Skeletal muscle tissue (tissue), 3 donors: ENCODE measurements at regions not wholly inside any gene's neighbourhood (a gene's known extent, or its start where the extent isn't known, plus 50 kb on each side); places are given as distances from the start of the nearest gene placed in this dataset.
"Not testable (repeated sequence)": the region's sequence is repeated elsewhere in the genome, so short reads cannot be mapped to it uniquely, and the experiment has no call there.

Experiments
- H3K27ac ChIP-seq: one replicate; pipeline ENCODE4 v1.7.0; 2013; ENCODE audit warnings: mild to moderate bottlenecking, low read depth, low read length, inconsistent platforms
- H3K27me3 ChIP-seq, 3 donors: one replicate each; pipeline ENCODE4 v1.7.0; 2013; ENCODE audit warnings: low read length in 3 of 3; ENCODE audit not compliant: control insufficient read depth in 3 of 3, insufficient read depth in 3 of 3
- H3K36me3 ChIP-seq, 3 donors: one replicate each; pipeline ENCODE4 v1.7.0; 2013; ENCODE audit warnings: low read length in 3 of 3; ENCODE audit not compliant: control insufficient read depth in 3 of 3, insufficient read depth in 3 of 3
- H3K4me1 ChIP-seq, 3 donors: one replicate each; pipeline ENCODE4 v1.7.0; 2013; ENCODE audit warnings: low read length in 3 of 3, mild to moderate bottlenecking in 3 of 3; ENCODE audit not compliant: control insufficient read depth in 3 of 3, insufficient read depth in 3 of 3
- H3K4me3 ChIP-seq, 3 donors: one replicate each; pipeline ENCODE4 v1.7.0; 2013; ENCODE audit warnings: low read length in 3 of 3
- H3K9ac ChIP-seq, 3 donors: one replicate each; pipeline ENCODE4 v1.7.0; 2013; ENCODE audit warnings: low read length in 3 of 3, mild to moderate bottlenecking in 3 of 3, moderate library complexity in 2 of 3, low read depth in 1 of 3
- H3K9me3 ChIP-seq, 3 donors: one replicate each; pipeline ENCODE4 v1.7.0; 2013; ENCODE audit warnings: low read length in 3 of 3; ENCODE audit not compliant: control insufficient read depth in 3 of 3
- donor health status: Osteomylitis.

DNA sequence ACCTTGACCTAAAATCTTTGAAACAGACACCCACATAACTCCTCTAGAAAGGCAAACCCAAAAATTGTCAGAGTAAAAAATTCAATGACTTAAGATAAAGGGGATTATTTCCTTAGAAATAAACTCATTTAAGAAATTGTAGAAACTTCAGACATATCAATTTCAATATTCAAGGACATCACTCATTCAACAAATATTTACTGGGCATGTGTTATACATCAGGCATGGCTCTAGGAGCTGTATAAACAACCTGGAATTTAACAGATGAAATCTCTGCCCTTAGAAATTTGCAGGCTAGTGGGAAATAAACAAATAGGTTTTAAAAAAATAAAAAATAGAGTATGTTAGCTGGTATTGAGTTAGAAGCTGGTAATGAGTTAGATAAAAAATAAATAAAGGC, 84.0 kb upstream of the LSM14A start:
- Histone ChIP-seq H3K4me1 (no peaks in the 10 kb centered on the region), H3K27me3 (peaks cover 0 to 14% (median 3%) of the 10 kb centered on the region in 3 donors), H3K9ac (no peak overlapping the region), H3K36me3 (no peaks in the 10 kb centered on the region), H3K27ac (no peak overlapping the region), H3K4me3 (no peak overlapping the region), H3K9me3 (no peaks in the 10 kb centered on the region)

DNA sequence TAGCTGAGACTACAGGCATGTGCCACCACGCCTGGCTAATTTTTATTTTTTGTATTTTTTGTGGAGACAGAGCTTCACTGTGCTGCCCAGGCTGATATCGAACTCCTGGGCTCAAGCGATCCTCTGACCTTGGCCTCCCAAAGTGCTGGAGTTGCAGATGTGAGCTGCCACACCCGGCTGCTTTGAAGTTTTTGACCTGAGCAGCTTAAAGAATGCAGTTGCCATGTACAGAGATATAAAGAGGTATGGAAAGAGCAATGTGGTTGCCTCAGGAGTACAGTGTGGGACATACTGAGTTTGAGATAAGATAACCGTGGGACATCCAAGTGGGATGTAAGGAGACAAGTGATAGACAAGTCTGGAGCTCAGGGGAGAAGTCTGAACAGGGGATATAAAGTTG, 82.7 kb upstream of the LSM14A start:
- H3K9me3 ChIP-seq, result no peaks in the 10 kb centered on the region
- H3K36me3 ChIP-seq, result no peaks in the 10 kb centered on the region
- H3K27ac ChIP-seq, result no peak overlapping the region
- peaks cover 0 to 14% (median 3%) of the 10 kb centered on the region in 3 donors for H3K27me3 ChIP-seq
- no peak overlapping the region for H3K4me3 ChIP-seq
- no peaks in the 10 kb centered on the region for H3K4me1 ChIP-seq
- no peak overlapping the region for H3K9ac ChIP-seq

DNA sequence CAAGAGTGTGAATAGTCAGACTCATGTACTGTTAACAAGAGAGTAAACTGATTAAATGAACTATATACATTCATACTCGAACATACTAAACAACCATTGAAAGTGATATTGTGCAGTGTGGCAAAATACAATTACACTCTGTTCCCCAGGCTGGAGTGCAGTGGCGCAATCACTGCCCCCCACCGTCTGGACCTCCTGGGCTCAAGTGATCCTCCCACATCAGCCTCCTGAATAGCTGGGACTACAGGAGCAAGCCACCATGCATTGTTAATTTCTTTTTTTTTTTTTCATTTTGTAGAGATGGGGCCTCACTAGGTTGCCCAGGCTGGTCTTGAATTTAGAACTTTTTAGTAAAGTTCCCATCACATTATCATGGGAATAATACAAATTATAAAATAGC, 77.3 kb upstream of the LSM14A start:
- no peak overlapping the region for H3K27ac ChIP-seq
- H3K9me3 ChIP-seq, result no peaks in the 10 kb centered on the region
- H3K36me3 ChIP-seq, result no peaks in the 10 kb centered on the region
- H3K4me1 ChIP-seq, result peaks cover 0 to 3% (median 0%) of the 10 kb centered on the region in 3 donors
- peaks cover 0 to 7% (median 2%) of the 10 kb centered on the region in 3 donors for H3K27me3 ChIP-seq
- no peak overlapping the region for H3K4me3 ChIP-seq
- no peak overlapping the region for H3K9ac ChIP-seq

DNA sequence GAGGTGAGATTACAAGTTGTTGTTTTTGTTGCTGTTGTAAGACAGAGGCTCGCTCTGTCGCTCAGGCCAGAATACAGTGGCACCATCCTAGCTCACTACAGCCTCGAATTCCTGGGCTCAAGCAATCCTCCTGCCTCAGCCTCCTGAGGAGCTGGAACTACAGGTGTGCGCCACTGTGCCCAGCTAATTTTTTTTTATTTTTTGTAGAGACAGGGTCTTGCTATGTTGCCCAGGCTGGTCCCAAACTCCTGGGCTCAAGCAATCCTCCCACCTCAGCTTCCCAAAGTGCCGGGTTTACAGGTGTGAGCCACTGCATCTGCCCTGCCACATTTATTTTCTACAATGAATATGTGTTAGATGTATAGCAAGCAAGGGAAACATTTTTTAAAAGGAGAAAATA, 76.9 kb upstream of the LSM14A start:
- H3K9ac ChIP-seq, H3K4me1 ChIP-seq, H3K27ac ChIP-seq, H3K9me3 ChIP-seq, H3K4me3 ChIP-seq, H3K27me3 ChIP-seq, H3K36me3 ChIP-seq: not testable (repeated sequence)

DNA sequence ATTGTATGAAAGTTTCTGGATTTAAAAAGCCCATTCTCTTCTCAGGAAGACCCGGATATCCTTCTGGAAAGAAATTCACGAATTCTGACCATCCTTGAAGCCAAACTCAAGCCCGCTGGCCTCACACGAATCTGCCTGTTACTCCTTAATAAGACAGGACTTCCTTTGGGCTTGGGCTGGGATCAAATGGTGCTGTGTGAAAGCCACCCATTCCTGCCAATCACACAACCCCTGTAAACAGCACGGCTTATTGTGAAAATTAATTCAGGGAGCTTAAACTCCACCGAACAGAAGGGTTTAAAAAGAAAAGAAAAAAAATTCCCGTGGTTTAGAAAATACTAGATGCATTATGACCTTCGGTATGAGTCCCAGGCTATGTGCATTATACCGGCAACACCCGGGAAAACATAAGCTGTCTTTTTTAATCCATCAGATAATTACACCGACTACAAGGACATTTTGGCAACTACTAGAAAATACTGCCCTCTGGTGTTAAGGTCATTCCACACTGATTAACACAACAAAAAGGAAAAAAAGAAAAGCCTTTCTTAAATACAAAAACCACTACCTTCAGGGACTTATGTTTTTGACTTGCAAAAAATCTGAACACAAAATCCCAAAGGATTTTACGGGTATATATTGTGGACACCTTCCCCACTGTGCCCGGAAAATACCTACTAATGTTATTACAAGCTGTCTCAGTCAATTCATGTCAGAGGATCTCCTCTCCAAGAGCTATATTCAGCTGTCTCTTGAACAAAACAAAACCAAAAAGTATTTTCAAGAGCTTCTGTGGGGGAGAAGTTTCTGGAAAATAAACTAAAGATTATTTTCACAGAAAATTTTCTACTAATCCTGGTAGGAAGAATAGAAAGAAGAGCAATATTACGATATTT, 76.0 kb upstream of the LSM14A start:
- Histone ChIP-seq H3K4me1 (peaks cover 0 to 3% (median 0%) of the 10 kb centered on the region in 3 donors), H3K4me3 (no peak overlapping the region), H3K36me3 (no peaks in the 10 kb centered on the region), H3K9ac (peak overlapping the region in 2 of 3 donors; percentile 16 to 47), H3K27ac (no peak overlapping the region), H3K27me3 (peaks cover 0 to 3% (median 2%) of the 10 kb centered on the region in 3 donors), H3K9me3 (no peaks in the 10 kb centered on the region)

DNA sequence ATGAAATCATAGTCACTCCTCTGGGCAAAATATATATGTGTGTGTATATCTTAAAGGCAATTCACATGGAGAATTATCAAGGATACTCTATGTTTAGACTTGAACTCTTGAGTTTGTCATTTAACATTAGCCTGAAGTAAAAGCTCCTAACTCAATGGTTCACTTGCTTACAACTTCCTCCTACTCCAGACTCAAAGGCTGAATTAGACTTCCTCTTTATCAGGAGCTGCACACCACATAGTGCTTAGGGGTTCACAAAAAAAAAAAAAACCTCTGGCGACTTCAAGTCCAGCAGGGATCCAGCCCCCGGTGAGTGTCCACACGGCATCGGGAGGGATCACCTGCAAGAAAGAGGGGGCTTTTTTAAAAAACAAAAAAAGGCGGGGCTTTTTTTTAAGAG, 68.2 kb upstream of the LSM14A start:
- Histone ChIP-seq H3K4me3 (no peak overlapping the region), H3K27ac (no peak overlapping the region), H3K27me3 (no peaks in the 10 kb centered on the region), H3K36me3 (no peaks in the 10 kb centered on the region), H3K4me1 (no peaks in the 10 kb centered on the region), H3K9ac (no peak overlapping the region), H3K9me3 (no peaks in the 10 kb centered on the region)

DNA sequence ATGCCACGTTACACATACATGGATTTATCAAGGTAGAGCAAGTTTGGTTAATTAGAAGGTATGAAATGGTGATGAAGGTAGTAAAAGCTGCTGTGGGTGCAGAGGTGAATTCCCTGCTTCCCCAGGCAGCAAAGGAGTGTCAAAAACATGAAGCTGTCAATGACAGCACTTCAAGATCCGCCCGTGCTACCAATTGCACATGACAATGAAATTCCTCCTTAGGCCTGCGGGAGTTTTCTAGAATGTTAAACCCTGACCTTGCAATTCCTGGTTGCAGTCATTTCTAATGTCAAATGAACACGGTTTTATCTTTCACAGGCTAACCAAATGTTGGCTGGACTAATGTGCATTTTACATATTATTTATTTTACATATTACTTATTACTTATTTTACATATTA, 67.7 kb upstream of the LSM14A start:
- H3K9me3 ChIP-seq, result no peaks in the 10 kb centered on the region
- H3K27ac ChIP-seq, result no peak overlapping the region
- H3K9ac ChIP-seq, result no peak overlapping the region
- H3K4me1 ChIP-seq, result no peaks in the 10 kb centered on the region
- H3K36me3 ChIP-seq, result no peaks in the 10 kb centered on the region
- no peak overlapping the region for H3K4me3 ChIP-seq
- no peaks in the 10 kb centered on the region for H3K27me3 ChIP-seq

DNA sequence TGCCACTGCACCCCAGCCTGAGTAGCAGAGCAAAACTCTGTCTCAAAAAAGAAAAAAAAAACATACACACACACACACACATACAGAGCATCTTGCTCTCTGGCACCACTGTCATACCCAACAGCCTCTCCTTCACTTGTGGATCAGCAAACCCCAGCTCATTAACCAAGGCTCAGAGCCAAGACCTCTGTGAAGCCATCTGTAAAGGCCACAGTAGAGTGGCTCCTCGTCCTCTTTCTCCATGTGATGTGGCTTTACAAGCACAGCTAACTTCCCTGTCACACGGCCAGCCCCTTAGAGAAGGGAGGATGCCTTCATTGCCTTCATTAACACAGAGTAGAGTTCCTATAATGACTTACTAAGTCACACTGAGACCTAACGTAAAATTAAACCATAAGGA, 62.7 kb upstream of the LSM14A start:
- H3K27me3 ChIP-seq, result peaks cover 0 to 3% (median 0%) of the 10 kb centered on the region in 3 donors
- no peaks in the 10 kb centered on the region for H3K36me3 ChIP-seq
- no peaks in the 10 kb centered on the region for H3K4me1 ChIP-seq
- H3K9ac ChIP-seq, result peak overlapping the region in 1 of 3 donors; percentile 33
- H3K9me3 ChIP-seq, result no peaks in the 10 kb centered on the region
- H3K27ac ChIP-seq, result no peak overlapping the region
- H3K4me3 ChIP-seq, result no peak overlapping the region

DNA sequence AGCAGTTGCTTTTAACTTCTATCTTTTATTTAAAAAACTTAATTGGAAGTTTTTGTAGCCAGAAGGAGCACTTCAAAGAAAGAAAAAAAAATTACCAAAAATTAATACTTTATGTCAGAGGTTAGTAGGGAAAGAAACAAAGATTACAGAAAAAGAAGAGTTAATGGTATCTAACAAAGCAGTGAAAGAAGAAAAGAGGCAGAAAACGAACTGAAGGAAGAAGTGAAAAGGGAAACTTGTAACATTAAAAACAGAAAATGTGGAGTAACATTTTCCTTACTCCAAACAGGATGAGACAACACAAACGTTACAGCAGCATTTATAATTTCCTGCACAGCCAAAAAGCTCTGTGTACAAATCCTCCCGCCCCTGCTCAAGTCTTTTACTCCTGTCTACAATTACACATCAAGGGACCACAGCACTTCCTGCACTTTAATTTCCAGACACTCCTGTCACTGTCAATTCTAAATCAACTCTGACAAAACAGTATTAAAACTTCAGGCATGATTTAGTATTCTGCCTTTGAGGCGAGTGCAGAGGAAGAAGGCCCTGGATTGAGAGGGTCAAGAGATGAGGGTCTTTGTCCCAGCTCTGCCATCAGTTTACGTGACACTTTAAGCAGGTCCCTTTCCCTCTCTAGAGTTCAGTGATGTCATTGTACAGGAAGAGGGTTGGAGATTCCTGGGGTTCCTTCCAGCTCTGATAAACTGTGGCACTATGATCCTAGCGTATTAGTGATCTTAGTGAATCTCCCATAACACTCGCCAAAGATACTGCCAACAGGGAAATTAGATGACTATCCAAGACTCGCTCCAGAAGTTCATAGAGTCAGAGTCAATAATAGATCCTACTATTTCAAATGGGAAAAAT, 53.2 kb upstream of the LSM14A start:
- no peaks in the 10 kb centered on the region for H3K4me1 ChIP-seq
- H3K36me3 ChIP-seq, result no peaks in the 10 kb centered on the region
- no peak overlapping the region for H3K9ac ChIP-seq
- no peaks in the 10 kb centered on the region for H3K27me3 ChIP-seq
- no peak overlapping the region for H3K4me3 ChIP-seq
- H3K27ac ChIP-seq, result no peak overlapping the region
- H3K9me3 ChIP-seq, result no peaks in the 10 kb centered on the region

DNA sequence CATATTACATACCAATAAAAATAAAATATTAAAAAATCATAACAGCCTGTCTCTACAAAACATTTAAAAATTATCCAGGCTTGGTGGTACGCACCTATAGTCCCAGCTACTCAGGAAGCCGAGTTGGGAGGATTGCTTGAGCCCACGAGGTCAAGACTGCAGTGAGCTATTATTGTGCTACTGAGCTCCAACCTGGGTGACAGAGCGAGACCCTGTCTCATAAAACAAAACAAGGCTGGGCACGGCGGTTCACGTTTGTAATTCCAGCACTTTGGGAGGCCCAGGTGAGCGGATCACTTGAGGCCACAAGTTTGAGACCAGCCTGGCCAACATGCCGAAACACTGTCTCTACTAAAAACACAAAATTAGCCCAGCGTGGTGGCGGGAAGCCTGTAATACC, 52.2 kb upstream of the LSM14A start:
- Histone ChIP-seq H3K27ac (no peak overlapping the region), H3K4me3 (no peak overlapping the region), H3K36me3 (no peaks in the 10 kb centered on the region), H3K9me3 (no peaks in the 10 kb centered on the region), H3K9ac (no peak overlapping the region), H3K4me1 (no peaks in the 10 kb centered on the region), H3K27me3 (no peaks in the 10 kb centered on the region)
